T-helper 1 cell (primary cell): ENCODE measurements at regions not wholly inside any gene's neighbourhood (a gene's known extent, or its start where the extent isn't known, plus 50 kb on each side); places are given as distances from the start of the nearest gene placed in this dataset.
"Not testable (repeated sequence)": the region's sequence is repeated elsewhere in the genome, so short reads cannot be mapped to it uniquely, and the experiment has no call there.

Source experiments
- DNase-seq, 5 donors: peaks; one replicate each; pipeline ENCODE4 v3.0.0-alpha.2; 2012 to 2020

DNA sequence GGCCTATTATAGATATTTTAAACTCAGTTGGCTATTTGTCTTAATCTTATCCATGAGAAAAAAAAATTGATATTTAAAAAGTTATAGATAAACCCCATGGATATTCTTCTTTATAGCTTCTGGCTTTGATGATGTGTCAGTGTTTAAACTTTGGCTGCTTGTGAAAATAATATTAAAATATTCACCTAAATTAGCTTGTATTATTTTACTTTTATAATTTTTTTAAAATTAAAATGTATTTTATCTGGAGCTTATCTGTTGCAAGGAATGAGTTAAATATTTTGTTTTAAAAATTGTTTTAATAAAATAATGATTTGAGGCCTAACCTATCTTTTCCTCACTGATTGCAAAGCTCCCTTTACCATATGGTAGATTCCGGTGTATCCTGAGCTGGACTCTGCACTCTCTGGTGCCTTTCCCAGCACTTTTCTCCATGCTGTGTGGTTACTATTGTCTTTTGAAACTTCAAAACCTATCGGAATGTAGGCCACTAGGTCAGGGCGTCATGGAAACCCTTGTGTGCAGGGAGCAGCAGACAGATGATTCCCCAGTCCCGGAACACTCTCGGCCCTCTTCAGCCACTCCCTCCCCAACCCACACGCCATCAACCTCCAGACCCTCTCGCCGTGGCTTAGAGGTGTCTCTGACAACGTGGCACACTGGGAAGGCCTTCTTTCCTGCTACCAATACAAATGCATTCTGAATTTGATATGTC is 252.3 kb upstream of the ATP10A start:
- DNase-seq: no peak

DNA sequence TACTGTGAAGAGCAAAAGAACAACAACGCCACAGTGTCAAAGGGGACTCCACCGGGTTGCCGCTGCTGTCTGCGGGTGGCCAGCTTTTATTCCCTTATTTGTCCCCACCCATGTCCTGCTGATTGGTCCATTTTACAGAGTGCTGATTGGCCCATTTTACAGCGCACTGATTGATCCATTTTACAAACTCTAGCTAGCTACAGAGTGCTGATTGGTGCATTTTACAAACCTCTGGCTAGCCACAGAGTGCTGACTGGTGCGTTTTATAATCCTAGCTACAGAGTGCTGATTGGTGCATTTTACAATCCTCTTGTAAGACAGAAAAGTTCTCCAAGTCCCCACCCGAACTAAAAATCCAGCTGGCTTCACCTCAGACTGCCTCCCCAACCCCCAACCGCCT is 251.0 kb upstream of the ATP10A start:
- DNase-seq: not testable (repeated sequence)

DNA sequence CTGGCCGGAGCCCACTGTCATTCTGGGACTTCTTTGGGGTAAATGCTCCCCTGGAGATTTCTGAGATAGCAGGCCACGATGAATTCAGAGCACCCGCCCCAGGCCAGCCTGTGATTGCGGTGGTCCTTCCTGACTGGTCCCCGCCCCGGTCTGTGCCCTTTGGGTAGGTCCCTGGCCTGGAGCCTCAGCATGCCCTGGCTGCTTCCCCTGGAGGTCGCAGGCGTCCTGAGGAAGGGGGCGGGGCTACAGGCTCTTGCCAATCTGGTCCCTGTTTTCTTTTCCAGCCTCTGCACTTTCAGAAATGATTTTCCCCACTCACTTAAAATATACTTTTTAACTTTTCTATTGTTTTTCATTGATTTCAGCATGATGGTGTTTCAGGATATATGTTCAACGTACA is 250.2 kb upstream of the ATP10A start:
- no peak for DNase-seq

DNA sequence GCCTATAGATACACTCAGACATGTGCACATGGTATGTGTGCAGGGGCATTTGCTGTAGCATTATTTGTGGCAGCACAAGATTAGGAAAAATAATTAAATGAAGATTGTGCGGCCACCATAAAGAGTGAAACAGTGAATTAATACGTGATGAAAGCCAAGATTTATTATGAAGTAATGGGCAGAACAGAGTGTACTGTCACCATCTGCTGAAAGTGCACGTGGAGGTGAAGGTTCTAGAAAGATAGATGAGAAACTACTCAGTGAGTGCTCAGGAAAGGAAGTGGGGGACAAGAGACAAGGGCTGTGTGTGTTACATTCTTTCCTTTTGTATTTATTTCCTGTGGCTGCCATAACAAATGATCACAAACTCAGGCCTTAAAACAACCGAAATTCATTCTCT is 246.1 kb upstream of the ATP10A start:
- DNase-seq: no peak

DNA sequence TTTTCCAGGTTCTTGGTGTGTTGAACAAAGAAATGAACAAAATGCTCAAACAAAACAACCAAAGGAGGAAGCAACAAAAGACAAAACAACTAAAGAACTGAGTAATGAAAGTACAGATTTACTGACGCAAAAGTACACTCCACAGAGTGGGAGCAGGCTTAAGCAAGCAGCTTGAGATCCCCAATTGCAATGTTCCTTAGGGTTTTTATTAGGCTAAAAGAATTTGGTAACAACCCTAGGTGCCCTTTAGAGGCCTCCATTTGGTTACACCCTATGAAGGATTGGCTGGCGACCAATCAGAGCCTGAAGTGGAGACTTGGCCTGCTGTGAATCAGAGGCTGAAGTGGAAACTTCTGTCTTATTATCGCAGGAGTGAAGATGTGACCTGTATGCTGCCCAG is 243.4 kb upstream of the ATP10A start:
- no peak for DNase-seq

DNA sequence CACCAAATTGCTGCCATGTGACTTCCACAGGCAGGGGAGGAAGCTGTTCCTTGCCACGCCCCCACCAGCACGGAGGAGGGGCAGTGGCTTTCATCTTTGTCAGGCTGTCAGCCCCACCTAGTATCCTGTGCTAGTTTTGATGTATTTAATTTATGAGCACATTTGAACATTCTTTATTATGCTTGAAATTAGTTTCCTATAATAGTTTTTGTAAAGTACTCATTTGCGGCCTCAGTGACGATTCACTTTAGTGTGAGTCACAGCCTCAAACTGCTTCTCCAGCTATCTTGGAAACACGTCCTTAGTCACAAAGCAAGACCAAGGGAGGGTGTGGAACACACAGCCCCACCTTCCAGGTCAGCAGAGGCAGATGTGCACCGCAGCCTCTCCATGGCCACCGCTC is 239.9 kb upstream of the ATP10A start:
- no peak for DNase-seq

DNA sequence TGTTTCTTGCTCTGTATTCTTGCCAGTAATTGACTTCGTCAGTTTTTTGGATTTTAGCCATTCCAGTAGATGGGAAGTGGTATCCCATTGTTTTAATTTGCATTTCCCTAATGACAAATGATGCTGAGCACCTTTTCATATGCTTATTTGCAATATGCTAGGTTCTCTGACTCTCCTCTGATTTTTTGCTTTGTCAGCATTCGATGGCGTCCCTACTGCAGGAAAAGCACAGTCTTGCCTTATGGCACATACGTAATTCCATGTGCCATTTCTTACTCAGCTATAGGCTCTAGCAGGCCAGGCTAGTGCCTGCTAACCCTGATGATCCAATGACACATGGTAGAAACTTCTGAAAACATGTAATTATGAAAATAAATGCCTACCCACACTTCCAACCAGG is 239.2 kb upstream of the ATP10A start:
- DNase-seq: no peak

DNA sequence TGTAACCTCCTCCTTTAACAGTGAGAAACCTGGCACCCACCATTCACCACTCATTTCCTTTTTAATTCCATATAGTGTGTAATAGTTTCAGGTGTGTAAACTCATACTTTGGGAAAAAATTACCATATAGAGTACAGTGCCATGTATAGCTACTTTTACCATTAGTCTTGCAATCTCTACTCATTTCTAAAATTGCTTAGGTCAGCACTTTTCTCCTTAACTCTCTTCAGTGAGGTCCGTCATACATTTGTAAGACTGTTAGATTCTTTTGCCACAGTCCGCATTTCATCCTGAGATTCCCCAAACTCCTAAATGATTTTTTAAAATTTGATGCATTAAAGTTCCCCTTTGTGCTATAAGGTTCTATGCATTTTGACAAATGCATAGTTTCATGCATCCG is 238.3 kb upstream of the ATP10A start:
- DNase-seq: no peak

DNA sequence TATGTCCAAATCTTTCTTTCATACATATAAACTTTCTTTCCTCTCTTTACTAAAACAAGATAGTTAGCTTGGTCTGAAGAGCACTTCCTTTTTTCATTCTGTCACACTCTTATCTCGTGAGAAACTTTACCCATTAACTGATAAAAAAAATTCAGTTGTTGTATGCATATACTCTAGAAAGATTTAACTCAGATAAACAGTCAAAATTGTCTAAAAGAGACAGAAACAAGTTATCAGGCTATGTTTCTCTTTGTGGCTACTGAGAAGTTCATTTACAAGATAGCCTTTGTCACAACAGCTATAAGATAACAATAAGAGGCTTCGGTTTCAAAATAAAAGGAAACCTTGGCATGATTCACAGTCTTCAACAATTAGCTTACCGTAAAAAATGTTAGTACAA is 235.7 kb upstream of the ATP10A start:
- no peak for DNase-seq

DNA sequence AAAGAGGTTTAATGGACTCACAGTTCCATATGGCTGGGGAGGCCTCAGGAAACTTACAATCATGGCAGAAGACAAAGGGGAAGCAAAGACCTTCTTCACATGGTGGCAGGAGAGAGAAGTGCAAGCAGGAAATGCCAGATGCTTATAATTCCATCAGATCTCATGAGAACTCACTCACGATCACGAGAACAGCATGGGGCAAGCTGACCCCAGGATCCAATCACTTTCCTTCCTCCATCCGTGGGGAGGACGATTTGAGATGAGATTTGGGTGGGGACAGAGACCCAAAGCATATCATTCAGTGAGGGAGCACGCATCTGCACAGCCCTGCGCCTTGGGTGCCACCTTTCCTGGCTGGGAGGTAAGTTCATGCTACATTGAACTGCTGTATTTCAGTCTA is 234.1 kb upstream of the ATP10A start:
- DNase-seq: no peak

DNA sequence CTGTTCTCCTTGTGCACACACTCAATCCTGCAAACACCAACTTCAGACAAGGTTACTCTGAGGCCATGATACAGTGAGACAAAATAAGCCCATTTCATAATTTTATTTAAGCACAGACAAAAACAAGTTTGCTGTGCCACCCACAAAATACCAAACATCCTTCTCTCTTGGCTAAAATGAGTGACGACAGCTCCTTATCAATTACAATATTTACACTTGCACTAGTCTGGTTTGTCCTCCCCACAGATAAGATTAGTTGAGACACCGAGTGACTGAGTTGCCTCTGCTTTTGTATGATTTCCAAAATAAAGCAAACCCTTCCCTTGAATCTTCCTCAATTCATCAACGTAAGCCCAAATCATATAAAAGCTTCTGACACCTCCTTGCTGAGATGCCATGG is 233.5 kb upstream of the ATP10A start:
- no peak for DNase-seq

DNA sequence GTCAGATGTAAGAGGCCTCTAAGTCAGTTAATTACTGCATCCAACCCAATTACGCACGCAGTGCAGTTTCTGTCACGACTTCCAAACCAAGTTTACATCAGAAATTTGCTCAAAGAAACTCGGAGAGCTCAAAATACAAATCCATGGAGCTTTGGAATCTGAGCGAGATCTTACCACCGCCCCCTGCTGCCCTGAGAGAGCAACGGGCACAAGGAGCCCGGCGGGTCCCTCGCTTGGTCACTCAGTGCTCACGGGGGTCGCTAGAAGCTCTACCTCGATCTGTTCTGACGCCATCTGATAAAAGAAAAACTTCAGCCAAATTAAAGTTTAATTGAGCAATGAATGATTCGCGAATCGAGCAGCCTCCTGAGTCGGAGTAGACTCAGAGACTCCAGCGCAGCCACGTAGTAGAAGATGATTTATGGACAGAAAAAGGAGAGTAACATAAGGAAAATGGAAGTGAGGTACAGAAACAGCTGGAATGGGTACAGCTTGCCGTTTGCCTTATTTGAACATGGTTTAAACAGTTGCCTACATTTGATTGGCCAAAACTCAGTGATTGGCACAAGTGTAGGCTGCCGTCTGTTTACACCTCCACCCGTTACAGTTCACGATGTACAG is 232.7 kb upstream of the ATP10A start:
- DNase-seq: no peak

DNA sequence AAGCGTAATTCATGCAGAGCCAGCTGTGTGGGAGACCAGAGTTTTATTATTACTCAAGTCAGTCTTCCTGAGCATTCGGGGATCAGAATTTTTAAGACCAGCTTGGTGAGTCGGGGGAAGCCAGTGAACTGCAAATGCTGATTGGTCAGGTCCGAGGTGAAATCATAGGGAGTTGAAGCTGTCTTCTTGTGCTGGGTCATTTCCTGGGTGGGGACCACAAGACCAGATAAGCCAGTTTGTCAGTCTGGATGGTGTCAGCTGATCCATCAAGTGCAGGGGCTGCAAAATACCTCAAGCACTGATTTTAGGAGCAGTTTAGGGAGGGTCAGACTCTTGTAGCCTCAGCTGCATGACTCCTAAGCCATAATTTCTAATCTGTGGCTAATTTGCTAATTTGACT is 228.1 kb upstream of the ATP10A start:
- no peak for DNase-seq

DNA sequence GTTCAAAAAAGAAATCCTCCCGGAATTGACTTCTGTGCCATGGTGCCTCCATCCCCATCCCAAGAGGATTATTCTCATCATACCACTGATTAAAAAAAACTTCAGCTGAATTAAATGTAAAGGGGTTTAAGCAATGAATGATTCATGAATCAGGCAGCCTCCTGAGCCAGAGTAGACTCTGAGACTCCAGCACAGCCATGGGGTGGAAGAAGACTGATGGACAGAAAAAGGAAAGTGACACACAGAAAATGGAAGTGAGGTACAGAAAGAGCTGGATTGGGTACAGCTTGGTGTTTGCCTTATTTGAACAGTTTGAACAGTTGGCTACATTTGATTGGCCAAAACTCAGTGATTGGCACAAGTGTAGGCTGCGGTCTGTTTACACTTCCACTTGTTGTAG is 224.8 kb upstream of the ATP10A start:
- DNase-seq: no peak

DNA sequence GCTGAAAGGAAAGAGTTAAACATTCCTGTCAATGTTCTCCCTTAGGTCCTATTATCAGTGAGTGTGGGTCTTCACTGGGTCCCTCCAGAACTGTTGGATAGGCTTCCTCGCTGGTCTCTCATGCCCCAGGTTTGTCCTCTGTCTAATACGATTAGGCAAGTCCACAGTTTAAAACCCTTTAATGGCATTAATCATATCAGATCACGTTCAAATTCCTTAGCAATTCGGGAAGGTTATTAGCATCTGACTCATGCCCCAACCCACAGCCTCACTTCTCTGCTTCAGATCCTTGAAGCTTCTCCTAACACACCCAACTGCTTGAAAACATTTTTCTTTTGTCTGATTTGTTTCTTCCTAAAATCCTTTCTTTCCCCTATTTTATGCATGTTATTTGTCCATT is 224.3 kb upstream of the ATP10A start:
- no peak for DNase-seq

DNA sequence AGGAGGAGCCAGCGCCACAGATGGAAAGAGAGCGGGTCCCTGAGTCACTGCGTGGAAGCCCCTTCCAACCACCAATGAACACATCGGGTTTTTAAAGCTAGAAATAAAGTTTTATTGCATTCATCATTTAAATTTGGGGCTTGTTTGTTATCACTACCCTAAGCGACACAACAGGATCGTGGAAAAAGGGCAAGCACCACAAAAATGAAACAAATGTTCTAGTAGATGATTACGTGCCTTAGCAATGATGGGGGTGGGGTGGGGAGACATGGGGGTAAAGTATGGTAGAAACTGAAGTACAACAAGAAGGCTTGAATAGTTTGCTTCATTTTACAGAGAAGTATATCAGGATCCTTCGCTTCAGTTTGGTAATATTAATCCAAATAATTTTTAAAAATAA is 221.6 kb upstream of the ATP10A start:
- no peak for DNase-seq

DNA sequence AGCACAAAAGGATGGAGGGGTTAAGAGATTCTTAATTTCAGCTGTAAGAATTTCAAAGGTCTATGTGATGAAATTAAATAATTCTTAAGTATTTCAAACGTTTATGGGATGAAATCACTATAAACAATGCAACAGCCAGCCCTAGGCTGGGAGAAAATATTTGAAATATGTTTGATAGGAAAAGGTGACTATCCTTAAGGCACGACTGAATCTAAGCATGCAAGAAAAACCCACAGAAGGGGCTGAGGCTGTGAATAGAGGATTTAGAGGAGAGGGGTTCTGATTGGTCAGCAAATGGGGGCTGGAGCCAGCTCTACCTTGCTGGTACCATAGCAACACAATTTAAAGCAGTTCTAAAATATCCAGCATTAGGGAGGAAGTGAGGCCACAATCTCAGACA is 220.8 kb upstream of the ATP10A start:
- DNase-seq: no peak

DNA sequence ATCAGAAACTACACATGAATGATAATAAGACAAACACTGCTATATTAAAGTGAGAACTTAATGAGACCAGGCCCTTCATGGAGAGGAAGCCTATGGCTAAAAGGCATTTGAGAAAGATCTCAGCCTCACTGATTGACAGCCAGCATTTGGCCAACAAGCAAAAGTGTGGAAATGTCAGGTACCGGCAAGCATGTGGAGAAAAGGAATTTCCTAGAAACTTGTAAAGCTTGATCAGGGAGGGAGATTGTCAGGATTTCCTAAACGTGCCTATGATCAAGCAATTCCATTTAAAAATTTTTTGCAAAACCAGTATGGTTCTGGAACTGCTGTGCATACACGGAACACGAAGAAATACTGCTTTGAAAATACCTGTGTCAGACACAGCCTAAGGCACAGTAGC is 220.3 kb upstream of the ATP10A start:
- no peak for DNase-seq

DNA sequence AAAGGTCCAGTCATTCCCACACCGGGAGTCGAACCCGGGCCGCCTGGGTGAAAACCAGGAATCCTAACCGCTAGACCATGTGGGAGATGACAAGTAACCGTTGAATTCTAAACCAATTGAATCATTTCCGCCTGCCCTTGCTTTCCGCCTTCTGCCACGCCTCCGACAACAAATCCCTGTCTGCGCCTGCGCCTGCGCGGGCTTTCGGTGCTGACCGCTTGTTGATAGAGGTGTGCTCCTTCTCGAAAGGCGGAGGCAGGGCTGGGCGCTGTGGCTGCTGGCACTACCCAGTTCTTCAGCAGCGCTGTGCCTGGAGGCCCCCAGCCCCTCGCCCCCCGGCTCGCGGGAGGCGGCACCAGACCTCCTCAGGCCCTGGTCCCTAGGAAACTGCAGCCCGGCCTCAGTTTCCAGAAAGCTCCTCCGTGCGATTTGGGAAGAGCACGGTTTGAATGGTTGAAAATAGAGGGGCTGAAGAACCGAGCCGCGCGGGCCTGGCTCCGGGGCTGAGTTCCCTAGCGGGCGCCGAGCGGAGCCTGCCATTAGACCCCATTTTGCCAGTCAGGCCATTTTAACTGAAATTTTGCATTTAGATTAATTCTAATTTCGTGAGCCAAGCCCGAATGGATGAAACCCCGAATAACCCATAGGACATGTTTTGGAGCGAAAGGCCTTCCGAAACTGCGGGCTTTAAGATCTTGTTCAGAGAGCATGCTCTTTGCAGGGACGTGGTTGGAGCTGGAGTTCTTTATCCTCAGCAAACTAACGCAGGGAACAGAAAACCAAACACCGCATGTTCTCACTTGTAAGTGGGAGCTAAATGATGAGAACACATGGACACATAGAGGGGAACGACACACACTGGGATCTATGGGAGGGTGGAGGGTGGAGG is 219.3 kb upstream of the ATP10A start:
- DNase-seq: peak; percentile 89 to 94 (median 92)

DNA sequence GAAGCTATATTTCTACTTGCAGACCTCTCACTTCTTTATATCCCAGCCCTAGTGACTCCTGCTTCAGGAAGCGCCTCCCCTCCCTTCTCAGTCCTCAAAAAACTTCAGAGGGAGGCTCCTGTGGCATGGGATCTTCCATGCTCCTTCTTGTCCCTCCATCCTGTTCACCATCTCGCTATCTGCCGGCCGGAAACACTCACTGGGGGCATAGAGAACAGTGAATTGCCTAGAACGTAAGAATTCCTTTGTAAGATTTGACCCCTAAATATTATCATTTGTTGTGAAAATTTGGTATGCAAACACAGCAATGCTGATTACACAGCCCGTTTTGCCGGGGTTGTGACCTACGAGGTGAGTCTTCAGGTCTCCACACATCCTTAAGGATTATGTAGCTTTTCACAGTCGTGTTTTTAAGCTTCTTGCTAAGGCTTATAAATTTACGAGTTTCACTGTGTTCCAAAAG is 218.7 kb upstream of the ATP10A start:
- DNase-seq: no peak

DNA sequence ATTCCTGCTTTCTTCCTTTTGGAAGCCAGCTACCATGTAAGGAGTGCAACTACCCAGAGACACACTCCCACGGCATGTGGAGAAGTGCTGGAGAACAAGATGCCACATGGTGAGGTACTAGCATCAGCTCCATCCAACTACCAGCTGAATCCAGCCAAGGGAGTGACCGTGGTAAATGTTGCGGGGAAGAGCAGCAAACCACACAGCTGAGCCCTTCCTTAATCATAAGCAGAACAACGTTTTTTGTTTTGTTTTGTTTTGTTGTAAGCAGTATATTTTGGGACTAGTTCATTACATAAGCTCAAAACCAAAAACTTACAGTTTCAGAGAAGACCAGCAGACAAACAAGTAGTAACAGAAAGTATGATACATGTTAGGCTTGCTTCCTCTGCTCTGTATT is 212.6 kb upstream of the ATP10A start:
- DNase-seq: no peak

DNA sequence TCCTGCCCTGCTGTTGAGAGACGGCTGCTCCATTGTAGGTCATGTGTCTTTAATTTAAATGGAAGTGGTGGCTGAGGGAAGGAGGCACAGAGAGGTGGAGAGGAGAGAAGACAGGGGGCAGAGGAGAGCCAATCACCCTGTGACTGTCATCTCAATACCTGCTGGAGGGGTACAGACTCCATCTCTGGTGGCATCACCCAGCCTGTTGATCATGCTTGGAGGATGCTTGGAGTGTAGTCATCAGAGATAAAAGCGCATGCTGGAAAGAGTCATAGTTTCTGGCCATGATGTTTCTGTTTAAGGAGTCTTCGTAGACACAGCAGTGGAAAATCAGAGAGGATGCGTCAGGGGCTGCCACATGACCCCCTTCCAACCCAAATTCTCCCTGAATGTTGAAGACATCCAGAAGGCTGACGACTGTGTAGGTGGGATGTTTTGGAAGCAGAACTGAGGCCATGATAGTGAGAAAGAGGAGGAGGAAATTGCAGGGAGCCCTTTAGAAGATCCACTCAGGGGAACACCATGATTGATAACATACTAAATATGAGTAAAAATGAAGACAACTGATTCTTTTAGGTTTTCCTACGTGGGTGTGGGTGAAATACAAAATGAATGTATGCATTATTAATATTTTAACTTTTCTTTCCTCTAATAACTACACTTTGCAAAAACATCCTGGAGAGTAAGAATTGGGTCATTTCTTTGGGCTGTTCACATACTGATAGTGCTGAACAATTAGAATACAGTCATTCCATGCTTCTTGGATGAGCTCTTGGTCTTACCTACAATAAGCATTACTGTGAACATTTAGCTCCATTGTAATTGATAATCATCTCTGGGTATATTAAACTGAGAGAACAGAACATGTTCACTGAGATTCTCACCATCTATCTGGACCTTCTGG is 210.6 kb upstream of the ATP10A start:
- no peak for DNase-seq

DNA sequence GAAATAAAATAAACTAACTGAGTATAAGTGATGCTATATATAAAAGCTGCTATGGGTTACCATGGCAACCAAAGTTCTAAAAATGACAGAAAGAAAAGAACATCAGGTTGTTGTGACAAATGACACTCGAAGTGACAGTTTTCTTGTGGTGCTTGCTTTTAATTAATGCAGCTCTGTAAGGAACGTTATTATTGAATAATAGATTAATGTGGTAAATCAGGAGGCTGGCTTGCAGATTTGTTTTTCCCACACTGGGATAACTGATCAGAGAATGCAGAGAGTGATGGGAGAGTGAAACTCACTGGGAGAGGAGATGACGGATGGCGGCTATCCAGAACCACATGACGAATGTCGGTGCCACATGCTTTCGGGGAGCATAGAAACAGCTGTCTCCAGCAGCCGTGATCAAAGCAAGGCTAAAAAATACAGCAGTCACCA is 207.0 kb upstream of the ATP10A start:
- no peak for DNase-seq
